Progenitor cell of endocrine pancreas (in vitro differentiated cells): ENCODE measurements at regions not wholly inside any gene's neighbourhood (a gene's known extent, or its start where the extent isn't known, plus 50 kb on each side); places are given as distances from the start of the nearest gene placed in this dataset.

Experiments
- DNase-seq: peaks from one replicate; pipeline ENCODE4 v3.0.0; 2021; ENCODE audit warnings: low spot score; ENCODE audit not compliant: unreplicated experiment
- H3K27ac Mint-ChIP-seq: 2 replicates; pipeline ENCODE4 v1.8.0; 2021; ENCODE audit warnings: mild to moderate bottlenecking, moderate library complexity, mixed read lengths
- H3K27me3 Mint-ChIP-seq: 2 replicates; pipeline ENCODE4 v1.8.0; 2021; ENCODE audit warnings: mixed read lengths
- H3K36me3 Mint-ChIP-seq: 2 replicates; pipeline ENCODE4 v1.8.0; 2022; ENCODE audit warnings: mixed read lengths; ENCODE audit not compliant: insufficient read depth
- H3K4me1 Mint-ChIP-seq: 2 replicates; pipeline ENCODE4 v1.8.0; 2021; ENCODE audit warnings: low read depth, mixed read lengths
- H3K4me3 Mint-ChIP-seq: 2 replicates; pipeline ENCODE4 v1.8.0; 2021; ENCODE audit warnings: low read depth, mild to moderate bottlenecking, moderate library complexity, mixed read lengths
- H3K9me3 Mint-ChIP-seq: 2 replicates; pipeline ENCODE4 v1.8.0; 2021; ENCODE audit warnings: low read depth, mixed read lengths
- CTCF ChIP-seq: fragments of 200-600 bp; sonication (generic); IDR thresholded peaks from one replicate; pipeline ENCODE4 v1.5.0; 2021; ENCODE audit warnings: antibody characterized with exemption, mild to moderate bottlenecking; ENCODE audit not compliant: unreplicated experiment

GRCh38 chr5:117680426-117680825 is 1105.8 kb upstream of the SEMA6A start:
- no peaks in the 10 kb centered on the region for H3K36me3 Mint-ChIP-seq
- peaks cover 2% of the 10 kb centered on the region for H3K4me1 Mint-ChIP-seq
- no peaks in the 10 kb centered on the region for H3K9me3 Mint-ChIP-seq
- no peak for DNase-seq
- no peak for TF ChIP-seq CTCF
- no peaks in the 10 kb centered on the region for H3K27me3 Mint-ChIP-seq
- H3K4me3 Mint-ChIP-seq = no peak overlapping the region
- no peak overlapping the region for H3K27ac Mint-ChIP-seq

GRCh38 chr5:117679046-117679445 is 1104.4 kb upstream of the SEMA6A start:
- no peaks in the 10 kb centered on the region for H3K9me3 Mint-ChIP-seq
- no peak for DNase-seq
- no peak overlapping the region for H3K4me3 Mint-ChIP-seq
- peaks cover 2% of the 10 kb centered on the region for H3K4me1 Mint-ChIP-seq
- H3K36me3 Mint-ChIP-seq = no peaks in the 10 kb centered on the region
- no peak for TF ChIP-seq CTCF
- no peaks in the 10 kb centered on the region for H3K27me3 Mint-ChIP-seq
- H3K27ac Mint-ChIP-seq = no peak overlapping the region

- Mint-ChIP-seq H3K27me3 (no peaks in the 10 kb centered on the region), H3K36me3 (no peaks in the 10 kb centered on the region), H3K9me3 (no peaks in the 10 kb centered on the region), H3K4me3 (no peak overlapping the region), H3K27ac (no peak overlapping the region), H3K4me1 (peaks cover 2% of the 10 kb centered on the region)
- DNase-seq = no peak
- TF ChIP-seq CTCF = no peak
These were observed 1101.0 kb upstream of the SEMA6A start for GRCh38 chr5:117675646-117676045.

- Mint-ChIP-seq H3K9me3 (no peaks in the 10 kb centered on the region), H3K27ac (no peak overlapping the region), H3K27me3 (no peaks in the 10 kb centered on the region), H3K36me3 (no peaks in the 10 kb centered on the region), H3K4me1 (peaks cover 9% of the 10 kb centered on the region), H3K4me3 (no peak overlapping the region)
- TF ChIP-seq CTCF = no peak
- no peak for DNase-seq
These were observed 1096.9 kb upstream of the SEMA6A start for GRCh38 chr5:117671551-117671950.

GRCh38 chr5:117667105-117667504 is 1092.5 kb upstream of the SEMA6A start:
- Mint-ChIP-seq H3K9me3 (peaks cover 3% of the 10 kb centered on the region), H3K36me3 (no peaks in the 10 kb centered on the region), H3K27me3 (no peaks in the 10 kb centered on the region), H3K4me3 (no peak overlapping the region), H3K27ac (no peak overlapping the region), H3K4me1 (peaks cover 7% of the 10 kb centered on the region)
- TF ChIP-seq CTCF = no peak
- no peak for DNase-seq
